Keratinocyte (primary cell): ENCODE measurements at regions not wholly inside any gene's neighbourhood (a gene's known extent, or its start where the extent isn't known, plus 50 kb on each side); places are given as distances from the start of the nearest gene placed in this dataset.
A peak's percentile ranks its signal among the peaks of the same experiment; 100 is the strongest.

ENCODE experiments used
- CTCF ChIP-seq, 3 experiments: IDR thresholded peaks in 1 of 3; conservative IDR thresholded peaks in 1 of 3; optimal IDR thresholded peaks in 1 of 3; 2 replicates in 2 of 3; 3 replicates in 1 of 3; pipeline versions ENCODE3 to v1.5.1; 2011; ENCODE audit warnings: low read length in 3 of 3, mild to moderate bottlenecking in 3 of 3, moderate library complexity in 2 of 3, control low read depth in 1 of 3, inconsistent platforms in 1 of 3; ENCODE audit not compliant: insufficient read depth in 2 of 3; ENCODE audit errors: extremely low read depth in 1 of 3
- EZH2 ChIP-seq: IDR thresholded peaks from one replicate; pipeline ENCODE4 v1.6.1; 2012; ENCODE audit warnings: inconsistent platforms, mild to moderate bottlenecking, low read length, moderate library complexity

GRCh38 chr15:29968099-29968894 lies 114.5 kb upstream of the GOLGA8J start:
- TF ChIP-seq CTCF (optimal IDR thresholded peaks at IDR 0.05 in 1 of 3, IDR thresholded peaks at IDR 0.05 in 1 of 3, conservative IDR thresholded peaks at IDR 0.05 in 1 of 3; ENCODE audit: extremely low read depth in 1 of 3, insufficient read depth in 2 of 3, low read length in 3 of 3) (no peak), EZH2 (peak; percentile 67)
